B cell (primary cell): ENCODE measurements at regions not wholly inside any gene's neighbourhood (a gene's known extent, or its start where the extent isn't known, plus 50 kb on each side); places are given as distances from the start of the nearest gene placed in this dataset.

Source experiments
- ATAC-seq: fragments of 200-7000 bp; cut with Tn5 transposase; one replicate; pipeline ENCODE4 v1.10.0; 2021; ENCODE audit warnings: low read depth, mild to moderate bottlenecking, moderate number of reproducible peaks, moderate library complexity
- CTCF ChIA-PET: fragments of 350-600 bp; sonication (Branson Sonifier 250); formaldehyde crosslinking; loops from one replicate; lab custom pipeline; 2021; ENCODE audit warnings: antibody characterized with exemption, inconsistent platforms; lab: Charles Lee
- POLR2A ChIA-PET: fragments of 350-600 bp; sonication (Branson Sonifier 250); formaldehyde crosslinking; loops from one replicate; lab custom pipeline; 2021; ENCODE audit warnings: antibody characterized with exemption; lab: Charles Lee
- DNase-seq: peaks from one replicate; pipeline ENCODE4 v3.0.0; 2013
- H2AFZ ChIP-seq: 2 replicates; pipeline ENCODE4 v1.6.1; 2012; ENCODE audit warnings: mild to moderate bottlenecking, low read depth, low read length; ENCODE audit not compliant: insufficient read depth, poor library complexity, severe bottlenecking
- H3K27ac ChIP-seq, 2 donors: 1 replicate in 1 of 2; 2 replicates in 1 of 2; pipeline ENCODE4 v1.5.1; 2012 to 2013; ENCODE audit warnings: low read length in 2 of 2, mild to moderate bottlenecking in 2 of 2, moderate library complexity in 1 of 2
- H3K27me3 ChIP-seq, 4 experiments: fragments of 200-600 bp in 1 of 4; sonication (generic) in 1 of 4; replicated peaks in 1 of 4; 1 replicate in 2 of 4; 2 replicates in 2 of 4; pipeline versions ENCODE4 v1.6.1 to v1.7.0; 2013 to 2016; ENCODE audit warnings: low read length in 3 of 4, mild to moderate bottlenecking in 2 of 4, mixed read lengths in 1 of 4, moderate library complexity in 1 of 4; ENCODE audit not compliant: insufficient read depth in 4 of 4, control insufficient read depth in 3 of 4; ENCODE audit errors: control extremely low read depth in 1 of 4
- H3K36me3 ChIP-seq, 2 experiments: replicated peaks in 1 of 2; 1 replicate in 1 of 2; 2 replicates in 1 of 2; pipeline versions ENCODE4 v1.6.1 to v1.7.1; 2013; ENCODE audit warnings: low read length in 1 of 2; ENCODE audit not compliant: insufficient read depth in 2 of 2, control insufficient read depth in 1 of 2; ENCODE audit errors: control extremely low read depth in 1 of 2, extremely low read depth in 1 of 2
- H3K4me1 ChIP-seq, 2 donors: fragments of 200-600 bp in 1 of 2; sonication (generic) in 1 of 2; 1 replicate in 1 of 2; 2 replicates in 1 of 2; pipeline versions ENCODE4 v1.5.1 to v1.6.1; 2013 to 2017; ENCODE audit warnings: low read length in 2 of 2; ENCODE audit not compliant: control insufficient read depth in 2 of 2, insufficient read depth in 2 of 2
- H3K4me2 ChIP-seq: replicated peaks from 2 replicates; pipeline ENCODE3; 2012; ENCODE audit warnings: mild to moderate bottlenecking, low read depth, low read length; ENCODE audit not compliant: poor library complexity, severe bottlenecking
- H3K4me3 ChIP-seq, 5 experiments: fragments of 200-600 bp in 1 of 5; sonication (generic) in 1 of 5; 1 replicate in 3 of 5; 2 replicates in 2 of 5; pipeline versions ENCODE4 v1.5.1 to v1.7.0; 2011 to 2016; ENCODE audit warnings: low read length in 4 of 5, mild to moderate bottlenecking in 4 of 5, low read depth in 2 of 5, control low read depth in 1 of 5, moderate library complexity in 1 of 5; ENCODE audit not compliant: insufficient read depth in 1 of 5; ENCODE audit errors: control extremely low read depth in 1 of 5, extremely low read depth in 1 of 5
- H3K79me2 ChIP-seq: fragments of 200-600 bp; sonication (generic); one replicate; pipeline ENCODE4 v1.6.0; 2016; ENCODE audit warnings: low read length; ENCODE audit not compliant: control insufficient read depth, insufficient read depth
- H3K9ac ChIP-seq: fragments of 200-600 bp; sonication (generic); 2 replicates; pipeline ENCODE4 v1.6.1; 2017; ENCODE audit warnings: mild to moderate bottlenecking, low read length, moderate library complexity
- H3K9me3 ChIP-seq, 3 donors: one replicate each; pipeline versions ENCODE4 v1.6.1 to v1.7.1; 2013; ENCODE audit warnings: low read length in 2 of 3; ENCODE audit not compliant: control insufficient read depth in 2 of 3, insufficient read depth in 1 of 3; ENCODE audit errors: control extremely low read depth in 1 of 3
- H4K20me1 ChIP-seq: 2 replicates; pipeline ENCODE4 v1.6.0; 2012; ENCODE audit warnings: mild to moderate bottlenecking, low read length; ENCODE audit not compliant: insufficient read depth, control insufficient read depth, poor library complexity, severe bottlenecking
- H3K27ac Mint-ChIP-seq: one replicate; pipeline ENCODE4 v1.8.0; 2021; ENCODE audit warnings: mixed read lengths
- H3K27me3 Mint-ChIP-seq: one replicate; pipeline ENCODE4 v1.8.0; 2021; ENCODE audit warnings: mixed read lengths
- H3K4me1 Mint-ChIP-seq: one replicate; pipeline ENCODE4 v1.8.0; 2021; ENCODE audit warnings: mixed read lengths
- H3K4me3 Mint-ChIP-seq: one replicate; pipeline ENCODE4 v1.8.0; 2021; ENCODE audit warnings: mixed read lengths
- H3K9me3 Mint-ChIP-seq: one replicate; pipeline ENCODE4 v1.8.0; 2022; ENCODE audit warnings: mixed read lengths; ENCODE audit not compliant: insufficient read depth
- CTCF ChIP-seq: fragments of 200-600 bp; IDR thresholded peaks from one replicate; pipeline ENCODE4 v1.8.0; 2022; ENCODE audit warnings: antibody characterized with exemption, mild to moderate bottlenecking
- EZH2 ChIP-seq: IDR thresholded peaks from 2 replicates; pipeline ENCODE4 v1.6.1; 2012; ENCODE audit warnings: borderline replicate concordance, low read depth, mild to moderate bottlenecking, moderate library complexity, low read length; ENCODE audit not compliant: insufficient read depth, poor library complexity, severe bottlenecking
- WGBS: methylation state at CpG from one replicate; pipeline ENCODE4 v1.1.5; 2013; ENCODE audit warnings: missing lambda C conversion rate; ENCODE audit not compliant: insufficient coverage; 5-methylcytosine and 5-hydroxymethylcytosine counted together
- intact Hi-C: fragments of 100-400 bp; cut with micrococcal nuclease; formaldehyde crosslinking; loops from one replicate; pipeline ENCODE4 v1.10.0; 2022

GRCh38 chr7:52482076-52482475, 553.4 kb upstream of the POM121L12 start:
- no peaks in the 10 kb centered on the region for H3K79me2 ChIP-seq
- DNase-seq (no peak), ATAC-seq (no peak)
- H3K4me1 Mint-ChIP-seq = no peaks in the 10 kb centered on the region
- H3K9me3 ChIP-seq = no peaks in the 10 kb centered on the region
- H3K4me3 Mint-ChIP-seq = no peak overlapping the region
- no peak for TF ChIP-seq EZH2
- no peak for TF ChIP-seq CTCF
- whole genome bisulfite sequencing = no CpG with 5 or more reads among the region's 2 CpGs
- H3K27me3 ChIP-seq = no peaks in the 10 kb centered on the region
- H2AFZ ChIP-seq = no peak overlapping the region
- ChIA-PET POLR2A (no interaction called here), CTCF (no interaction called here)
- no peak overlapping the region for H3K9ac ChIP-seq
- no peak overlapping the region for H3K4me2 ChIP-seq
- no peak overlapping the region for H3K4me3 ChIP-seq
- intact Hi-C loops = no loop called here
- H3K9me3 Mint-ChIP-seq = peaks cover 2% of the 10 kb centered on the region
- H3K27ac ChIP-seq = no peak overlapping the region
- H3K4me1 ChIP-seq = no peaks in the 10 kb centered on the region
- H3K27me3 Mint-ChIP-seq = no peaks in the 10 kb centered on the region
- H3K27ac Mint-ChIP-seq = no peak overlapping the region
- no peaks in the 10 kb centered on the region for H4K20me1 ChIP-seq
- H3K36me3 ChIP-seq = no peaks in the 10 kb centered on the region

GRCh38 chr7:52481571-52481970, 553.9 kb upstream of the POM121L12 start:
- Histone ChIP-seq H2AFZ (no peak overlapping the region), H3K4me3 (no peak overlapping the region), H3K79me2 (no peaks in the 10 kb centered on the region), H4K20me1 (no peaks in the 10 kb centered on the region), H3K4me1 (no peaks in the 10 kb centered on the region), H3K36me3 (no peaks in the 10 kb centered on the region), H3K4me2 (no peak overlapping the region), H3K9me3 (no peaks in the 10 kb centered on the region), H3K27me3 (no peaks in the 10 kb centered on the region), H3K27ac (no peak overlapping the region), H3K9ac (no peak overlapping the region)
- DNase-seq (no peak), ATAC-seq (no peak)
- H3K4me1 Mint-ChIP-seq = no peaks in the 10 kb centered on the region
- CTCF ChIA-PET = no interaction called here
- WGBS = no CpG with 5 or more reads among the region's 2 CpGs
- POLR2A ChIA-PET = no interaction called here
- no peaks in the 10 kb centered on the region for H3K27me3 Mint-ChIP-seq
- peaks cover 2% of the 10 kb centered on the region for H3K9me3 Mint-ChIP-seq
- intact Hi-C loops = no loop called here
- no peak overlapping the region for H3K27ac Mint-ChIP-seq
- no peak overlapping the region for H3K4me3 Mint-ChIP-seq
- no peak for TF ChIP-seq EZH2
- TF ChIP-seq CTCF = no peak
